ENCODE measurements at regions not wholly inside any gene's neighbourhood (a gene's known extent, or its start where the extent isn't known, plus 50 kb on each side); places are given as distances from the start of the nearest gene placed in this dataset.

DNA sequence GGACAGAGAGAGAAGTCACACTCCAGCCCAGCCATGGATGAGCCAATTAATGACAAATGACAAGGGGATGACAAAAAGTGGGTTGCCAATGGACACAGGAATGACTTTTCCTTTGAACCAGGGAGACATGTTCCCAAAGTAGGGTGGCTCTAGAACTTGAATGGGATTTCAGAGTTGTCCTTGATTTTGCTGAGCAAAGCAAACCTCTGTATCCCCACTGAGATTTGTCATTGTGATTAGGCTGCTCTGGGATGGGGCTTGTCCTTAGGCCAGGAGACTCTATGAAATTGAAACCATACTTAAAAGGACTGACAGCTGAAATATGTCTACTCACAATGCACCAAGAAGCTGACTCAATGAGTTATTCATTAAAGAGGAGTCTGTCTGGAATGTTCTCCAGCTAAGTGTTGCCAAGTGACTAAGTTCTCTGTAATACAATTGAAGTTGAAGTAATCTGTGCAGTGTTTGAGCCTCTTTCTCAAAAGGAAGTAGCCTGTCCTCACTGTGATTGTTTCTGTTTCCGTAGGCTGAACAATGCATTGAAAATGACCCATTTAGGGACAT is 69.0 kb upstream of the PCDH9 start (continued):
- TF ChIP-seq USF1 (IDR thresholded peaks at IDR 0.05; ENCODE audit: borderline replicate concordance, extremely low read length, insufficient read depth, low read depth, low read length), result no peak

- Histone ChIP-seq H3K4me1 (ENCODE audit: control insufficient read depth, insufficient read depth, low read length) (no peaks in the 10 kb centered on the region), H3K27me3 (replicated peaks in 1 of 2; ENCODE audit: control insufficient read depth in 2 of 2, insufficient read depth in 2 of 2, low read length in 1 of 2) (no peaks in the 10 kb centered on the region), H3K27ac (ENCODE audit: control insufficient read depth, insufficient read depth) (no peak overlapping the region), H3K79me2 (ENCODE audit: control insufficient read depth, insufficient read depth, low read length) (no peaks in the 10 kb centered on the region), H3K4me2 (ENCODE audit: control insufficient read depth, insufficient read depth) (no peak overlapping the region), H2AFZ (ENCODE audit: control insufficient read depth, low read depth, low read length) (no peak overlapping the region), H4K20me1 (ENCODE audit: control insufficient read depth, insufficient read depth) (no peaks in the 10 kb centered on the region), H3K9ac (ENCODE audit: control insufficient read depth, insufficient read depth, low read length) (no peak overlapping the region), H3K4me3 (no peak overlapping the region), H3K9me3 (replicated peaks; ENCODE audit: control insufficient read depth, insufficient read depth, low read length) (no peaks in the 10 kb centered on the region), H3K36me3 (ENCODE audit: control insufficient read depth in 2 of 2, insufficient read depth in 2 of 2, low read length in 1 of 2) (no peaks in the 10 kb centered on the region)
- FAIRE-seq (no peak), ATAC-seq (no peak), DNase-seq (ENCODE audit: low read depth, low spot score) (no peak)
- ChIA-PET CTCF (interaction anchor here (0.7 to 1.6 kb wide), 2 partner anchors 11 to 12 kb away, joined by 3 to 4 read pairs; no protein-coding TSS in a partner anchor), SMC1A (ENCODE audit: uncharacterized antibody, unreplicated experiment) (interaction anchor here (0.9 kb wide), 1 partner anchor 15 kb away, joined by 4 read pairs; no protein-coding TSS in a partner anchor), RAD21 (ENCODE audit: unreplicated experiment) (no interaction called here), POLR2A (no interaction called here)
- intact Hi-C loops (cut with micrococcal nuclease; ENCODE audit: unreplicated experiment), result no loop called here
- BruUV-seq (replicated peaks), result no TSS peak
- in situ Hi-C loops (cut with MboI), result no loop called here
- TF ChIP-seq ESRRA (IDR thresholded peaks at IDR 0.05; ENCODE audit: low read length) (no peak), POLR2AphosphoS5 (IDR thresholded peaks at IDR 0.05; ENCODE audit: low read length) (no peak), PAX5 (IDR thresholded peaks at IDR 0.05; ENCODE audit: borderline replicate concordance, low read depth, low read length) (no peak), CBFB (IDR thresholded peaks at IDR 0.05; ENCODE audit: low read depth) (no peak), CEBPZ (IDR thresholded peaks at IDR 0.05; ENCODE audit: low read depth, low read length) (no peak), MTA3 (IDR thresholded peaks at IDR 0.05; ENCODE audit: borderline replicate concordance, low read length) (no peak), CREM (IDR thresholded peaks at IDR 0.05; ENCODE audit: low read depth) (no peak), ZNF622 (IDR thresholded peaks at IDR 0.05) (no peak), NR2F1 (conservative IDR thresholded peaks at IDR 0.05) (no peak)
- TF ChIP-seq, protein P1, sequence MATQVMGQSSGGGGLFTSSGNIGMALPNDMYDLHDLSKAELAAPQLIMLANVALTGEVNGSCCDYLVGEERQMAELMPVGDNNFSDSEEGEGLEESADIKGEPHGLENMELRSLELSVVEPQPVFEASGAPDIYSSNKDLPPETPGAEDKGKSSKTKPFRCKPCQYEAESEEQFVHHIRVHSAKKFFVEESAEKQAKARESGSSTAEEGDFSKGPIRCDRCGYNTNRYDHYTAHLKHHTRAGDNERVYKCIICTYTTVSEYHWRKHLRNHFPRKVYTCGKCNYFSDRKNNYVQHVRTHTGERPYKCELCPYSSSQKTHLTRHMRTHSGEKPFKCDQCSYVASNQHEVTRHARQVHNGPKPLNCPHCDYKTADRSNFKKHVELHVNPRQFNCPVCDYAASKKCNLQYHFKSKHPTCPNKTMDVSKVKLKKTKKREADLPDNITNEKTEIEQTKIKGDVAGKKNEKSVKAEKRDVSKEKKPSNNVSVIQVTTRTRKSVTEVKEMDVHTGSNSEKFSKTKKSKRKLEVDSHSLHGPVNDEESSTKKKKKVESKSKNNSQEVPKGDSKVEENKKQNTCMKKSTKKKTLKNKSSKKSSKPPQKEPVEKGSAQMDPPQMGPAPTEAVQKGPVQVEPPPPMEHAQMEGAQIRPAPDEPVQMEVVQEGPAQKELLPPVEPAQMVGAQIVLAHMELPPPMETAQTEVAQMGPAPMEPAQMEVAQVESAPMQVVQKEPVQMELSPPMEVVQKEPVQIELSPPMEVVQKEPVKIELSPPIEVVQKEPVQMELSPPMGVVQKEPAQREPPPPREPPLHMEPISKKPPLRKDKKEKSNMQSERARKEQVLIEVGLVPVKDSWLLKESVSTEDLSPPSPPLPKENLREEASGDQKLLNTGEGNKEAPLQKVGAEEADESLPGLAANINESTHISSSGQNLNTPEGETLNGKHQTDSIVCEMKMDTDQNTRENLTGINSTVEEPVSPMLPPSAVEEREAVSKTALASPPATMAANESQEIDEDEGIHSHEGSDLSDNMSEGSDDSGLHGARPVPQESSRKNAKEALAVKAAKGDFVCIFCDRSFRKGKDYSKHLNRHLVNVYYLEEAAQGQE (IDR thresholded peaks at IDR 0.05; ENCODE audit: low read depth, low read length), result no peak
- TF ChIP-seq, protein P2, sequence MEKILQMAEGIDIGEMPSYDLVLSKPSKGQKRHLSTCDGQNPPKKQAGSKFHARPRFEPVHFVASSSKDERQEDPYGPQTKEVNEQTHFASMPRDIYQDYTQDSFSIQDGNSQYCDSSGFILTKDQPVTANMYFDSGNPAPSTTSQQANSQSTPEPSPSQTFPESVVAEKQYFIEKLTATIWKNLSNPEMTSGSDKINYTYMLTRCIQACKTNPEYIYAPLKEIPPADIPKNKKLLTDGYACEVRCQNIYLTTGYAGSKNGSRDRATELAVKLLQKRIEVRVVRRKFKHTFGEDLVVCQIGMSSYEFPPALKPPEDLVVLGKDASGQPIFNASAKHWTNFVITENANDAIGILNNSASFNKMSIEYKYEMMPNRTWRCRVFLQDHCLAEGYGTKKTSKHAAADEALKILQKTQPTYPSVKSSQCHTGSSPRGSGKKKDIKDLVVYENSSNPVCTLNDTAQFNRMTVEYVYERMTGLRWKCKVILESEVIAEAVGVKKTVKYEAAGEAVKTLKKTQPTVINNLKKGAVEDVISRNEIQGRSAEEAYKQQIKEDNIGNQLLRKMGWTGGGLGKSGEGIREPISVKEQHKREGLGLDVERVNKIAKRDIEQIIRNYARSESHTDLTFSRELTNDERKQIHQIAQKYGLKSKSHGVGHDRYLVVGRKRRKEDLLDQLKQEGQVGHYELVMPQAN (conservative IDR thresholded peaks at IDR 0.05), result no peak
Measured at GRCh38 chr13:67298297-67298696, 68.2 kb upstream of the PCDH9 start.
